Glomerular endothelial cell (primary cell): ENCODE measurements at regions not wholly inside any gene's neighbourhood (a gene's known extent, or its start where the extent isn't known, plus 50 kb on each side); places are given as distances from the start of the nearest gene placed in this dataset.
"Not testable (repeated sequence)": the region's sequence is repeated elsewhere in the genome, so short reads cannot be mapped to it uniquely, and the experiment has no call there.

Experiments used
- DNase-seq: peaks from one replicate; pipeline ENCODE4 v3.0.0-alpha.2; 2011; ENCODE audit warnings: low read depth, low spot score; ENCODE audit errors: extremely low read depth

GRCh38 chr9:587527-587926, 254.0 kb upstream of the DMRT1 start:
- DNase-seq = no peak

- DNase-seq = no peak
Observed at GRCh38 chr9:588981-589380, 252.5 kb upstream of the DMRT1 start.

- DNase-seq = no peak
Observed at GRCh38 chr9:589723-590122, 251.8 kb upstream of the DMRT1 start.

GRCh38 chr9:591292-591691, 250.2 kb upstream of the DMRT1 start:
- no peak for DNase-seq

- DNase-seq = no peak
Observed at GRCh38 chr9:592225-592624, 249.3 kb upstream of the DMRT1 start.

- DNase-seq = no peak
Observed at GRCh38 chr9:592733-593132, 248.8 kb upstream of the DMRT1 start.

- no peak for DNase-seq
Observed at GRCh38 chr9:593809-594208, 247.7 kb upstream of the DMRT1 start.

- no peak for DNase-seq
Observed at GRCh38 chr9:596703-597102, 244.8 kb upstream of the DMRT1 start.

- DNase-seq = no peak
Observed at GRCh38 chr9:600006-600405, 241.5 kb upstream of the DMRT1 start.

- no peak for DNase-seq
Observed at GRCh38 chr9:602716-603115, 238.8 kb upstream of the DMRT1 start.

GRCh38 chr9:603126-603525, 238.4 kb upstream of the DMRT1 start:
- no peak for DNase-seq

GRCh38 chr9:607417-607816, 234.1 kb upstream of the DMRT1 start:
- DNase-seq = no peak

- peak; percentile 75 for DNase-seq
Observed at GRCh38 chr9:613771-614347, 227.6 kb upstream of the DMRT1 start.

GRCh38 chr9:614431-614830, 227.1 kb upstream of the DMRT1 start:
- DNase-seq = no peak

GRCh38 chr9:615756-616155, 225.7 kb upstream of the DMRT1 start:
- DNase-seq = no peak

- DNase-seq = no peak
Observed at GRCh38 chr9:616694-617093, 224.8 kb upstream of the DMRT1 start.

GRCh38 chr9:617445-618085, 223.9 kb upstream of the DMRT1 start:
- no peak for DNase-seq

- no peak for DNase-seq
Observed at GRCh38 chr9:618478-618877, 223.0 kb upstream of the DMRT1 start.

GRCh38 chr9:621201-621855, 220.2 kb upstream of the DMRT1 start:
- DNase-seq = no peak

- peak; percentile 12 for DNase-seq
Observed at GRCh38 chr9:624935-625500, 216.5 kb upstream of the DMRT1 start.

- DNase-seq = no peak
Observed at GRCh38 chr9:625613-626012, 215.9 kb upstream of the DMRT1 start.

- not testable (repeated sequence) for DNase-seq
Observed at GRCh38 chr9:626114-626513, 215.4 kb upstream of the DMRT1 start.
